H9 (cell line): ENCODE measurements at regions not wholly inside any gene's neighbourhood (a gene's known extent, or its start where the extent isn't known, plus 50 kb on each side); places are given as distances from the start of the nearest gene placed in this dataset.

Source experiments
- DNase-seq: peaks from one replicate; pipeline ENCODE4 v3.0.0-alpha.2; 2017
- H2AFZ ChIP-seq: one replicate; pipeline ENCODE4 v1.6.1; 2013; ENCODE audit warnings: mild to moderate bottlenecking, low read length, control low read depth, moderate library complexity
- H2AK5ac ChIP-seq: 2 replicates; pipeline ENCODE4 v1.6.1; 2013; ENCODE audit warnings: low read length, control low read depth, mixed read lengths; ENCODE audit not compliant: insufficient read length
- H2BK120ac ChIP-seq: one replicate; pipeline ENCODE4 v1.6.1; 2013; ENCODE audit warnings: low read depth, mild to moderate bottlenecking, low read length, control low read depth, inconsistent platforms; ENCODE audit not compliant: poor library complexity, severe bottlenecking
- H2BK12ac ChIP-seq: 2 replicates; pipeline ENCODE4 v1.6.1; 2013; ENCODE audit warnings: low read length, control low read depth, mixed read lengths, low read depth; ENCODE audit not compliant: insufficient read length
- H2BK15ac ChIP-seq: 2 replicates; pipeline ENCODE4 v1.6.1; 2013; ENCODE audit warnings: low read depth, low read length, control low read depth
- H2BK20ac ChIP-seq: one replicate; pipeline ENCODE4 v1.6.1; 2013; ENCODE audit warnings: low read depth, mild to moderate bottlenecking, low read length, control low read depth, inconsistent platforms; ENCODE audit not compliant: poor library complexity, severe bottlenecking
- H2BK5ac ChIP-seq: 2 replicates; pipeline ENCODE4 v1.6.1; 2013; ENCODE audit warnings: low read length, control low read depth, mixed read lengths; ENCODE audit not compliant: insufficient read length
- H3K14ac ChIP-seq: 2 replicates; pipeline ENCODE4 v1.6.1; 2013; ENCODE audit warnings: low read length, control low read depth; ENCODE audit not compliant: insufficient read depth
- H3K18ac ChIP-seq: 2 replicates; pipeline ENCODE4 v1.6.1; 2013; ENCODE audit warnings: low read depth, mild to moderate bottlenecking, mixed read lengths, low read length, control low read depth; ENCODE audit not compliant: insufficient read length
- H3K23ac ChIP-seq: 2 replicates; pipeline ENCODE4 v1.6.1; 2013; ENCODE audit warnings: low read length, control low read depth, mixed read lengths, low read depth; ENCODE audit not compliant: insufficient read length
- H3K23me2 ChIP-seq: 2 replicates; pipeline ENCODE4 v1.6.1; 2013; ENCODE audit warnings: low read depth, mild to moderate bottlenecking, mixed read lengths, low read length, control low read depth; ENCODE audit not compliant: insufficient read length, poor library complexity, severe bottlenecking
- H3K27ac ChIP-seq: 2 replicates; pipeline ENCODE4 v1.5.1; 2013; ENCODE audit warnings: low read length, control low read depth, mixed read lengths, low read depth; ENCODE audit not compliant: insufficient read length
- H3K27me3 ChIP-seq: 2 replicates; pipeline ENCODE4 v1.6.1; 2013; ENCODE audit warnings: low read length, control low read depth, inconsistent platforms; ENCODE audit not compliant: insufficient read depth
- H3K4ac ChIP-seq: 2 replicates; pipeline ENCODE4 v1.6.1; 2013; ENCODE audit warnings: low read depth, mild to moderate bottlenecking, control low read depth, inconsistent platforms, low read length, moderate library complexity
- H3K4me1 ChIP-seq: 2 replicates; pipeline ENCODE4 v1.6.1; 2013; ENCODE audit warnings: low read length, control low read depth, inconsistent platforms; ENCODE audit not compliant: insufficient read depth
- H3K4me2 ChIP-seq: 2 replicates; pipeline ENCODE4 v1.6.1; 2013; ENCODE audit warnings: low read length, control low read depth, mixed read lengths; ENCODE audit not compliant: insufficient read length, insufficient read depth
- H3K56ac ChIP-seq: 2 replicates; pipeline ENCODE4 v1.6.1; 2013; ENCODE audit warnings: low read depth, mild to moderate bottlenecking, mixed read lengths, low read length, control low read depth; ENCODE audit not compliant: insufficient read length
- H3K79me1 ChIP-seq: 2 replicates; pipeline ENCODE4 v1.6.1; 2013; ENCODE audit warnings: low read depth, mild to moderate bottlenecking, moderate library complexity, low read length, control low read depth, inconsistent platforms; ENCODE audit not compliant: insufficient read depth, poor library complexity, severe bottlenecking
- H3K79me2 ChIP-seq: 2 replicates; pipeline ENCODE4 v1.6.1; 2013; ENCODE audit warnings: low read length, control low read depth, inconsistent platforms; ENCODE audit not compliant: insufficient read depth
- H3K9ac ChIP-seq: 2 replicates; pipeline ENCODE4 v1.6.1; 2013; ENCODE audit warnings: low read length, control low read depth, mixed read lengths; ENCODE audit not compliant: insufficient read length; ENCODE audit errors: extremely low read depth
- H3K9me3 ChIP-seq: one replicate; pipeline ENCODE4 v1.6.1; 2013; ENCODE audit warnings: low read depth, low read length, inconsistent platforms; ENCODE audit not compliant: control insufficient read depth
- H3T11ph ChIP-seq: one replicate; pipeline ENCODE4 v1.6.1; 2013; ENCODE audit warnings: mild to moderate bottlenecking, low read length, control low read depth, inconsistent platforms
- H4K20me1 ChIP-seq: one replicate; pipeline ENCODE4 v1.6.1; 2013; ENCODE audit not compliant: control insufficient read depth, insufficient read length, insufficient read depth
- H4K5ac ChIP-seq: 2 replicates; pipeline ENCODE4 v1.6.1; 2013; ENCODE audit warnings: low read depth, mild to moderate bottlenecking, mixed read lengths, low read length, control low read depth; ENCODE audit not compliant: insufficient read length
- H4K8ac ChIP-seq: replicated peaks from 2 replicates; pipeline ENCODE4 v1.6.1; 2013; ENCODE audit warnings: low read length, control low read depth, mixed read lengths, low read depth; ENCODE audit not compliant: insufficient read length
- H4K91ac ChIP-seq: 2 replicates; pipeline ENCODE4 v1.6.1; 2013; ENCODE audit warnings: low read depth, mild to moderate bottlenecking, moderate library complexity, mixed read lengths, low read length, control low read depth; ENCODE audit not compliant: insufficient read length
- H3K27ac Mint-ChIP-seq, 3 experiments: 2 replicates in 2 of 3; 3 replicates in 1 of 3; pipeline ENCODE4 v1.8.0; 2020 to 2021; ENCODE audit warnings: mixed read lengths in 3 of 3, mild to moderate bottlenecking in 1 of 3, moderate library complexity in 1 of 3
- H3K27me3 Mint-ChIP-seq: 2 replicates; pipeline ENCODE4 v1.8.0; 2021; ENCODE audit warnings: low read depth, mild to moderate bottlenecking, moderate library complexity, mixed read lengths
- H3K36me3 Mint-ChIP-seq, 3 experiments: 2 replicates in 2 of 3; 3 replicates in 1 of 3; pipeline ENCODE4 v1.8.0; 2020 to 2021; ENCODE audit warnings: low read depth in 3 of 3, mixed read lengths in 3 of 3; ENCODE audit not compliant: insufficient read depth in 1 of 3
- H3K4me1 Mint-ChIP-seq, 2 experiments: 2 replicates each; pipeline ENCODE4 v1.8.0; 2020; ENCODE audit warnings: mixed read lengths in 2 of 2
- H3K4me3 Mint-ChIP-seq, 2 experiments: 2 replicates in 1 of 2; 3 replicates in 1 of 2; pipeline ENCODE4 v1.8.0; 2020 to 2021; ENCODE audit warnings: mild to moderate bottlenecking in 2 of 2, mixed read lengths in 2 of 2, moderate library complexity in 1 of 2
- H3K9me3 Mint-ChIP-seq, 2 experiments: 2 replicates in 1 of 2; 3 replicates in 1 of 2; pipeline ENCODE4 v1.8.0; 2020; ENCODE audit warnings: mild to moderate bottlenecking in 2 of 2, mixed read lengths in 2 of 2, moderate library complexity in 1 of 2
- WGBS: extraction: QIAGEN DNeasy Blood & Tissue Kit; methylation state at CpG from one replicate; pipeline ENCODE4 v1.1.7; 2013; ENCODE audit warnings: missing lambda C conversion rate, low lambda C conversion rate, mixed read lengths; ENCODE audit not compliant: insufficient read length; ENCODE audit errors: extremely low coverage; 5-methylcytosine and 5-hydroxymethylcytosine counted together
- TF ChIP-seq, protein P1 (sequence below): fragments of 200-600 bp; sonication (generic); conservative IDR thresholded peaks from 3 replicates; pipeline ENCODE4 v1.8.0; 2021; ENCODE audit warnings: antibody characterized with exemption, mild to moderate bottlenecking

DNA sequence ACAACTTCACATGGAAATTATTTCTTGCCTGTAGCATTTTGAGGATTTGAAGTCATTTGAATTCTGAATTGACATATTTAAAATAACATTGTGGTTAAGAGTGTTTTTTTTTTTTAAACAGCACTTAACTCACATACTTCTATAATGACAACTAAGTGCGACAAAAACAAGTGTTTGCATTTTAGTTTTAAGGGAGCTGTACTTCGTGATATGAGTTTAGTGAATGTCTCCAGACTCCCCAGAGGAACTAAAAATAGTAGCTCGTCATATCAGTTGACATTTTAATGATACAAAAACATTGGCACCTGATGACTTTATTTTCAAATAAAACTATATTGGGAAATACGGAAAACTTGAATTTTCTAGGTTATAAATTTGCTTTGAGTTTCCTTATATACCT lies 389.6 kb upstream of the MON1B start:
- H2BK12ac ChIP-seq, result no peak overlapping the region
- H3K79me2 ChIP-seq, result no peaks in the 10 kb centered on the region
- H3K27ac Mint-ChIP-seq, result no peak overlapping the region
- H3K27me3 Mint-ChIP-seq, result no peaks in the 10 kb centered on the region
- H3K27ac ChIP-seq, result no peak overlapping the region
- WGBS, result no CpG with 5 or more reads among the region's 4 CpGs
- no peaks in the 10 kb centered on the region for H4K20me1 ChIP-seq
- no peaks in the 10 kb centered on the region for H3K9me3 ChIP-seq
- no peaks in the 10 kb centered on the region for H3K4me1 ChIP-seq
- TF ChIP-seq, protein P1, sequence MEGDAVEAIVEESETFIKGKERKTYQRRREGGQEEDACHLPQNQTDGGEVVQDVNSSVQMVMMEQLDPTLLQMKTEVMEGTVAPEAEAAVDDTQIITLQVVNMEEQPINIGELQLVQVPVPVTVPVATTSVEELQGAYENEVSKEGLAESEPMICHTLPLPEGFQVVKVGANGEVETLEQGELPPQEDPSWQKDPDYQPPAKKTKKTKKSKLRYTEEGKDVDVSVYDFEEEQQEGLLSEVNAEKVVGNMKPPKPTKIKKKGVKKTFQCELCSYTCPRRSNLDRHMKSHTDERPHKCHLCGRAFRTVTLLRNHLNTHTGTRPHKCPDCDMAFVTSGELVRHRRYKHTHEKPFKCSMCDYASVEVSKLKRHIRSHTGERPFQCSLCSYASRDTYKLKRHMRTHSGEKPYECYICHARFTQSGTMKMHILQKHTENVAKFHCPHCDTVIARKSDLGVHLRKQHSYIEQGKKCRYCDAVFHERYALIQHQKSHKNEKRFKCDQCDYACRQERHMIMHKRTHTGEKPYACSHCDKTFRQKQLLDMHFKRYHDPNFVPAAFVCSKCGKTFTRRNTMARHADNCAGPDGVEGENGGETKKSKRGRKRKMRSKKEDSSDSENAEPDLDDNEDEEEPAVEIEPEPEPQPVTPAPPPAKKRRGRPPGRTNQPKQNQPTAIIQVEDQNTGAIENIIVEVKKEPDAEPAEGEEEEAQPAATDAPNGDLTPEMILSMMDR, result no peak
- H3K18ac ChIP-seq, result no peak overlapping the region
- no peak overlapping the region for H4K5ac ChIP-seq
- no peak overlapping the region for H3K9ac ChIP-seq
- no peaks in the 10 kb centered on the region for H3K27me3 ChIP-seq
- no peak overlapping the region for H4K8ac ChIP-seq
- H2BK20ac ChIP-seq, result no peak overlapping the region
- H3K9me3 Mint-ChIP-seq, result no peaks in the 10 kb centered on the region; a peak in 1 of 5 replicates
- H3K56ac ChIP-seq, result no peak overlapping the region
- H3K36me3 Mint-ChIP-seq, result no peaks in the 10 kb centered on the region
- H3K4me1 Mint-ChIP-seq, result peaks cover 6 to 10% of the 10 kb centered on the region in 2 experiments; a peak in 2 of 4 replicates
- no peak overlapping the region for H2AK5ac ChIP-seq
- no peak overlapping the region for H2BK5ac ChIP-seq
- no peak overlapping the region for H2BK15ac ChIP-seq
- DNase-seq, result no peak
- no peaks in the 10 kb centered on the region for H3K79me1 ChIP-seq
- no peak overlapping the region for H4K91ac ChIP-seq
- H3K23me2 ChIP-seq, result no peaks in the 10 kb centered on the region
- no peak overlapping the region for H3K23ac ChIP-seq
- no peak overlapping the region for H2BK120ac ChIP-seq
- no peak overlapping the region for H3K14ac ChIP-seq
- no peak overlapping the region for H2AFZ ChIP-seq
- no peak overlapping the region for H3T11ph ChIP-seq
- no peak overlapping the region for H3K4ac ChIP-seq
- H3K4me3 Mint-ChIP-seq, result no peak overlapping the region
- no peak overlapping the region for H3K4me2 ChIP-seq
